ENCODE measurements at regions not wholly inside any gene's neighbourhood (a gene's known extent, or its start where the extent isn't known, plus 50 kb on each side); places are given as distances from the start of the nearest gene placed in this dataset.

DNA sequence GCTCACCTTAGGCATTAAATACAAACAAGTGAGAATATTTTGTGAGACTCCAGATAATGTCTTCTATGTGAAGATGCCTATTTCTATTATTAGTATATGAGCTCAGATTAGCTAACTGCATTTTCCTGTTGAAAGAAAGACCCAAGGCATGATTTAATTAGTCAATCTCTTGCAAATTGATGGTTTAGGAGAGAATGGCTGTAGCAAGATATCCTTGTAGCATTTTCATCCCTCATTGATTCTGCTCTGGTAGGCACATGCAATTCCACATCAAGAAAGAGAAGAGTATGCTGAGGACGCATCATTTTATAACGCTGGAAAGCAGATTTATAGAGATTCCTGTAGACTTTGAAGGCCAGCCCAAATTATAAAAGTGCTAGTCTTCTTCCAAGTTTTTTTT, 332.0 kb downstream of the SOX11 start:
- Histone ChIP-seq H3K4me1 (ENCODE audit: control insufficient read depth in 1 of 2, insufficient read depth in 2 of 2, low read depth in 1 of 2, low read length in 1 of 2) (peaks cover 0 to 2% of the 10 kb centered on the region in 2 experiments; a peak in 2 of 4 replicates), H3K9ac (no peak overlapping the region), H3K9me2 (no peaks in the 10 kb centered on the region), H3F3A (replicated peaks; ENCODE audit: insufficient read depth) (no peaks in the 10 kb centered on the region), H2AFZ (ENCODE audit: low read depth) (no peak overlapping the region), H4K20me1 (ENCODE audit: insufficient read depth) (no peaks in the 10 kb centered on the region), H3K27ac (ENCODE audit: low read depth in 2 of 2, low read length in 1 of 2) (no peak overlapping the region), H3K27me3 (ENCODE audit: insufficient read depth) (no peaks in the 10 kb centered on the region), H3K36me3 (replicated peaks in 1 of 2; ENCODE audit: control insufficient read depth in 1 of 2, insufficient read depth in 2 of 2, low read length in 1 of 2) (no peaks in the 10 kb centered on the region), H3K4me2 (no peak overlapping the region), H3K79me2 (ENCODE audit: insufficient read depth) (no peaks in the 10 kb centered on the region), H3K9me3 (no peaks in the 10 kb centered on the region), H3K4me3 (ENCODE audit: low read depth in 2 of 2, low read length in 1 of 2) (no peak overlapping the region)
- WGBS (ENCODE audit: low lambda C conversion rate), result 58% methylated on average over 2 of the region's 2 CpGs
- TF ChIP-seq, protein P1, sequence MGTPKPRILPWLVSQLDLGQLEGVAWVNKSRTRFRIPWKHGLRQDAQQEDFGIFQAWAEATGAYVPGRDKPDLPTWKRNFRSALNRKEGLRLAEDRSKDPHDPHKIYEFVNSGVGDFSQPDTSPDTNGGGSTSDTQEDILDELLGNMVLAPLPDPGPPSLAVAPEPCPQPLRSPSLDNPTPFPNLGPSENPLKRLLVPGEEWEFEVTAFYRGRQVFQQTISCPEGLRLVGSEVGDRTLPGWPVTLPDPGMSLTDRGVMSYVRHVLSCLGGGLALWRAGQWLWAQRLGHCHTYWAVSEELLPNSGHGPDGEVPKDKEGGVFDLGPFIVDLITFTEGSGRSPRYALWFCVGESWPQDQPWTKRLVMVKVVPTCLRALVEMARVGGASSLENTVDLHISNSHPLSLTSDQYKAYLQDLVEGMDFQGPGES (IDR thresholded peaks at IDR 0.05; ENCODE audit: low read depth, low read length), result no peak
- TF ChIP-seq EP300 (IDR thresholded peaks at IDR 0.05; ENCODE audit: borderline replicate concordance in 1 of 2, low read depth in 1 of 2, low read length in 1 of 2), result no peak
- no peak for TF ChIP-seq RAD21 (IDR thresholded peaks at IDR 0.05; ENCODE audit: low read length)
- TF ChIP-seq FOSL2 (IDR thresholded peaks at IDR 0.05; ENCODE audit: borderline replicate concordance, low read depth), result no peak
- TF ChIP-seq, protein P2, sequence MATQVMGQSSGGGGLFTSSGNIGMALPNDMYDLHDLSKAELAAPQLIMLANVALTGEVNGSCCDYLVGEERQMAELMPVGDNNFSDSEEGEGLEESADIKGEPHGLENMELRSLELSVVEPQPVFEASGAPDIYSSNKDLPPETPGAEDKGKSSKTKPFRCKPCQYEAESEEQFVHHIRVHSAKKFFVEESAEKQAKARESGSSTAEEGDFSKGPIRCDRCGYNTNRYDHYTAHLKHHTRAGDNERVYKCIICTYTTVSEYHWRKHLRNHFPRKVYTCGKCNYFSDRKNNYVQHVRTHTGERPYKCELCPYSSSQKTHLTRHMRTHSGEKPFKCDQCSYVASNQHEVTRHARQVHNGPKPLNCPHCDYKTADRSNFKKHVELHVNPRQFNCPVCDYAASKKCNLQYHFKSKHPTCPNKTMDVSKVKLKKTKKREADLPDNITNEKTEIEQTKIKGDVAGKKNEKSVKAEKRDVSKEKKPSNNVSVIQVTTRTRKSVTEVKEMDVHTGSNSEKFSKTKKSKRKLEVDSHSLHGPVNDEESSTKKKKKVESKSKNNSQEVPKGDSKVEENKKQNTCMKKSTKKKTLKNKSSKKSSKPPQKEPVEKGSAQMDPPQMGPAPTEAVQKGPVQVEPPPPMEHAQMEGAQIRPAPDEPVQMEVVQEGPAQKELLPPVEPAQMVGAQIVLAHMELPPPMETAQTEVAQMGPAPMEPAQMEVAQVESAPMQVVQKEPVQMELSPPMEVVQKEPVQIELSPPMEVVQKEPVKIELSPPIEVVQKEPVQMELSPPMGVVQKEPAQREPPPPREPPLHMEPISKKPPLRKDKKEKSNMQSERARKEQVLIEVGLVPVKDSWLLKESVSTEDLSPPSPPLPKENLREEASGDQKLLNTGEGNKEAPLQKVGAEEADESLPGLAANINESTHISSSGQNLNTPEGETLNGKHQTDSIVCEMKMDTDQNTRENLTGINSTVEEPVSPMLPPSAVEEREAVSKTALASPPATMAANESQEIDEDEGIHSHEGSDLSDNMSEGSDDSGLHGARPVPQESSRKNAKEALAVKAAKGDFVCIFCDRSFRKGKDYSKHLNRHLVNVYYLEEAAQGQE (IDR thresholded peaks at IDR 0.05; ENCODE audit: low read depth, low read length), result no peak
- no peak for TF ChIP-seq FOXM1 (IDR thresholded peaks at IDR 0.05; ENCODE audit: low read depth)
- TF ChIP-seq MXI1 (IDR thresholded peaks at IDR 0.05; ENCODE audit: low read depth, low read length), result no peak
- TF ChIP-seq GATA2 (CRISPR knock-in tag; IDR thresholded peaks at IDR 0.05), result no peak
- TF ChIP-seq CHD2 (IDR thresholded peaks at IDR 0.05; ENCODE audit: low read length, partially characterized antibody), result no peak
- TF ChIP-seq, protein P3, sequence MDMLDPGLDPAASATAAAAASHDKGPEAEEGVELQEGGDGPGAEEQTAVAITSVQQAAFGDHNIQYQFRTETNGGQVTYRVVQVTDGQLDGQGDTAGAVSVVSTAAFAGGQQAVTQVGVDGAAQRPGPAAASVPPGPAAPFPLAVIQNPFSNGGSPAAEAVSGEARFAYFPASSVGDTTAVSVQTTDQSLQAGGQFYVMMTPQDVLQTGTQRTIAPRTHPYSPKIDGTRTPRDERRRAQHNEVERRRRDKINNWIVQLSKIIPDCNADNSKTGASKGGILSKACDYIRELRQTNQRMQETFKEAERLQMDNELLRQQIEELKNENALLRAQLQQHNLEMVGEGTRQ (IDR thresholded peaks at IDR 0.05; ENCODE audit: borderline replicate concordance, low read depth, low read length), result no peak
- TF ChIP-seq SMC3 (IDR thresholded peaks at IDR 0.05; ENCODE audit: low read depth, low read length), result no peak
- no peak for TF ChIP-seq RCOR1 (IDR thresholded peaks at IDR 0.05; ENCODE audit: low read length)
- TF ChIP-seq TCF12 (IDR thresholded peaks at IDR 0.05), result no peak
- no peak for DNase-seq
- POLR2A ChIA-PET, result no interaction called here
- CTCF ChIA-PET, result interaction anchor here (1.2 kb wide), 1 partner anchor 196 kb away, joined by 3 read pairs; no protein-coding TSS in a partner anchor

Measured in SK-N-SH (cell line).